NCI-H446 (cell line): ENCODE measurements at regions not wholly inside any gene's neighbourhood (a gene's known extent, or its start where the extent isn't known, plus 50 kb on each side); places are given as distances from the start of the nearest gene placed in this dataset.

ENCODE experiments used
- DNase-seq, 2 experiments: peaks; one replicate each; lab custom pipeline; 2025; lab: John Stamatoyannopoulos, UW

- DNase-seq: no peak
These were observed 118.3 kb upstream of the ADAMTS18 start for GRCh38 chr16:77553130-77553529.

GRCh38 chr16:77555126-77555525, 120.3 kb upstream of the ADAMTS18 start:
- no peak for DNase-seq

- DNase-seq: no peak
These were observed 121.0 kb upstream of the ADAMTS18 start for GRCh38 chr16:77555791-77556190.

- DNase-seq: no peak
These were observed 121.5 kb upstream of the ADAMTS18 start for GRCh38 chr16:77556201-77556873.

GRCh38 chr16:77557385-77557784, 122.6 kb upstream of the ADAMTS18 start:
- DNase-seq: no peak

GRCh38 chr16:77558786-77559185, 124.0 kb upstream of the ADAMTS18 start:
- DNase-seq: no peak

GRCh38 chr16:77562497-77562896, 127.7 kb upstream of the ADAMTS18 start:
- no peak for DNase-seq

GRCh38 chr16:77564791-77565390, 130.1 kb upstream of the ADAMTS18 start:
- no peak for DNase-seq

GRCh38 chr16:77569406-77569805, 134.6 kb upstream of the ADAMTS18 start:
- no peak for DNase-seq

- DNase-seq: no peak
These were observed 135.7 kb upstream of the ADAMTS18 start for GRCh38 chr16:77570574-77570973.

- DNase-seq: no peak
These were observed 136.5 kb upstream of the ADAMTS18 start for GRCh38 chr16:77571115-77571862.

GRCh38 chr16:77574867-77575624, 140.2 kb upstream of the ADAMTS18 start:
- no peak for DNase-seq

GRCh38 chr16:77579351-77579891, 142.9 kb upstream of the NUDT7 start:
- no peak for DNase-seq

GRCh38 chr16:77581706-77582105, 140.6 kb upstream of the NUDT7 start:
- DNase-seq: no peak

GRCh38 chr16:77584205-77584859, 138.0 kb upstream of the NUDT7 start:
- peak; percentile 2 to 3 for DNase-seq

- no peak for DNase-seq
These were observed 136.7 kb upstream of the NUDT7 start for GRCh38 chr16:77585379-77586251.

- no peak for DNase-seq
These were observed 133.9 kb upstream of the NUDT7 start for GRCh38 chr16:77588389-77588788.

- no peak for DNase-seq
These were observed 133.1 kb upstream of the NUDT7 start for GRCh38 chr16:77589071-77589765.

- no peak for DNase-seq
These were observed 131.6 kb upstream of the NUDT7 start for GRCh38 chr16:77590707-77591106.

- no peak for DNase-seq
These were observed 131.0 kb upstream of the NUDT7 start for GRCh38 chr16:77591347-77591746.
